Astrocyte of the spinal cord (primary cell): ENCODE measurements at regions not wholly inside any gene's neighbourhood (a gene's known extent, or its start where the extent isn't known, plus 50 kb on each side); places are given as distances from the start of the nearest gene placed in this dataset.

ENCODE experiments used
- DNase-seq: peaks from one replicate; pipeline ENCODE4 v3.0.0; 2011; ENCODE audit warnings: low read depth, low spot score
- H3K4me3 ChIP-seq: 2 replicates; pipeline ENCODE4 v1.5.1; 2011; ENCODE audit warnings: low read depth, mild to moderate bottlenecking, low read length, moderate library complexity
- CTCF ChIP-seq: IDR thresholded peaks from 2 replicates; pipeline ENCODE4 v1.5.1; 2012; ENCODE audit warnings: low read depth, mild to moderate bottlenecking, low read length, inconsistent platforms
- in situ Hi-C: cut with HindIII; loops from 2 replicates; pipeline ENCODE4 v1.10.0; 2017; ENCODE audit warnings: low sequenced_read_pairs

GRCh38 chr3:19702416-19703078 lies 231.5 kb downstream of the EFHB start:
- TF ChIP-seq CTCF: no peak
- no peak overlapping the region for H3K4me3 ChIP-seq
- in situ Hi-C loops: no loop called here
- DNase-seq: no peak

- in situ Hi-C loops: no loop called here
- DNase-seq: no peak
- H3K4me3 ChIP-seq: no peak overlapping the region
- no peak for TF ChIP-seq CTCF
Measured at GRCh38 chr3:19688767-19689166, 245.2 kb downstream of the EFHB start.

GRCh38 chr3:19668163-19668562 lies 265.9 kb downstream of the EFHB start:
- no peak for TF ChIP-seq CTCF
- DNase-seq: no peak
- in situ Hi-C loops: no loop called here
- no peak overlapping the region for H3K4me3 ChIP-seq

GRCh38 chr3:19662486-19662885 lies 271.5 kb downstream of the EFHB start:
- no peak for TF ChIP-seq CTCF
- no peak overlapping the region for H3K4me3 ChIP-seq
- DNase-seq: no peak
- in situ Hi-C loops: no loop called here

- DNase-seq: no peak
- no peak for TF ChIP-seq CTCF
- no peak overlapping the region for H3K4me3 ChIP-seq
- in situ Hi-C loops: no loop called here
Measured at GRCh38 chr3:19652336-19652735, 281.7 kb downstream of the EFHB start.

GRCh38 chr3:19645093-19645492 lies 288.9 kb downstream of the EFHB start:
- peak; percentile 13 for DNase-seq
- H3K4me3 ChIP-seq: no peak overlapping the region
- in situ Hi-C loops: no loop called here
- no peak for TF ChIP-seq CTCF
